ENCODE measurements at regions not wholly inside any gene's neighbourhood (a gene's known extent, or its start where the extent isn't known, plus 50 kb on each side); places are given as distances from the start of the nearest gene placed in this dataset.

- TF ChIP-seq CTCF (conservative IDR thresholded peaks at IDR 0.05; ENCODE audit: low read length), result no peak
- no peak for TF ChIP-seq EZH2phosphoT487 (IDR thresholded peaks at IDR 0.05; ENCODE audit: borderline replicate concordance)
- H2AFZ ChIP-seq (ENCODE audit: low read length), result no peak overlapping the region
- H3K4me1 ChIP-seq (ENCODE audit: insufficient read depth, low read length, poor library complexity, severe bottlenecking), result peaks cover 16% of the 10 kb centered on the region
- no peak overlapping the region for H3K9ac ChIP-seq (ENCODE audit: low read depth, low read length, poor library complexity, severe bottlenecking)
- no peaks in the 10 kb centered on the region for H3K36me3 ChIP-seq (ENCODE audit: insufficient read depth, low read length)
- H3K4me3 ChIP-seq (ENCODE audit: low read length, poor library complexity, severe bottlenecking), result no peak overlapping the region
- H3K27me3 ChIP-seq (ENCODE audit: insufficient read depth, low read length, poor library complexity, severe bottlenecking), result no peaks in the 10 kb centered on the region
- no peaks in the 10 kb centered on the region for H3K9me3 ChIP-seq (ENCODE audit: insufficient read depth, low read depth, low read length)
- H4K20me1 ChIP-seq (ENCODE audit: insufficient read depth, low read length, poor library complexity, severe bottlenecking), result no peaks in the 10 kb centered on the region
- no peaks in the 10 kb centered on the region for H3K9me2 ChIP-seq (replicated peaks; ENCODE audit: low read depth, low read length)
- H3F3A ChIP-seq (ENCODE audit: low read depth), result no peaks in the 10 kb centered on the region
- H3K4me2 ChIP-seq (ENCODE audit: low read depth, low read length, poor library complexity, severe bottlenecking), result no peak overlapping the region
- no peaks in the 10 kb centered on the region for H3K79me2 ChIP-seq (ENCODE audit: insufficient read depth, low read length)
Observed at GRCh38 chr3:177837951-177838655, 640.8 kb upstream of the TBL1XR1 start.

- H3K4me3 ChIP-seq (ENCODE audit: low read length, poor library complexity, severe bottlenecking), result no peak overlapping the region
- H3K79me2 ChIP-seq (ENCODE audit: insufficient read depth, low read length), result no peaks in the 10 kb centered on the region
- no peak overlapping the region for H3K9ac ChIP-seq (ENCODE audit: low read depth, low read length, poor library complexity, severe bottlenecking)
- no peaks in the 10 kb centered on the region for H3K36me3 ChIP-seq (ENCODE audit: insufficient read depth, low read length)
- H3K4me2 ChIP-seq (ENCODE audit: low read depth, low read length, poor library complexity, severe bottlenecking), result no peak overlapping the region
- no peaks in the 10 kb centered on the region for H3K27me3 ChIP-seq (ENCODE audit: insufficient read depth, low read length, poor library complexity, severe bottlenecking)
- peaks cover 14% of the 10 kb centered on the region for H3K4me1 ChIP-seq (ENCODE audit: insufficient read depth, low read length, poor library complexity, severe bottlenecking)
- no peaks in the 10 kb centered on the region for H3K9me3 ChIP-seq (ENCODE audit: insufficient read depth, low read depth, low read length)
- no peaks in the 10 kb centered on the region for H3F3A ChIP-seq (ENCODE audit: low read depth)
- H3K9me2 ChIP-seq (replicated peaks; ENCODE audit: low read depth, low read length), result no peaks in the 10 kb centered on the region
- H4K20me1 ChIP-seq (ENCODE audit: insufficient read depth, low read length, poor library complexity, severe bottlenecking), result no peaks in the 10 kb centered on the region
- H2AFZ ChIP-seq (ENCODE audit: low read length), result no peak overlapping the region
- TF ChIP-seq EZH2phosphoT487 (IDR thresholded peaks at IDR 0.05; ENCODE audit: borderline replicate concordance) (no peak), CTCF (conservative IDR thresholded peaks at IDR 0.05; ENCODE audit: low read length) (no peak)
Observed at GRCh38 chr3:177838766-177839350, 641.6 kb upstream of the TBL1XR1 start.

- Histone ChIP-seq H3K4me2 (ENCODE audit: low read depth, low read length, poor library complexity, severe bottlenecking) (no peak overlapping the region), H3K27me3 (ENCODE audit: insufficient read depth, low read length, poor library complexity, severe bottlenecking) (no peaks in the 10 kb centered on the region), H3F3A (ENCODE audit: low read depth) (no peaks in the 10 kb centered on the region), H3K9me2 (replicated peaks; ENCODE audit: low read depth, low read length) (no peaks in the 10 kb centered on the region), H3K79me2 (ENCODE audit: insufficient read depth, low read length) (no peaks in the 10 kb centered on the region), H3K9ac (ENCODE audit: low read depth, low read length, poor library complexity, severe bottlenecking) (no peak overlapping the region), H3K36me3 (ENCODE audit: insufficient read depth, low read length) (no peaks in the 10 kb centered on the region), H3K9me3 (ENCODE audit: insufficient read depth, low read depth, low read length) (no peaks in the 10 kb centered on the region), H3K4me3 (ENCODE audit: low read length, poor library complexity, severe bottlenecking) (no peak overlapping the region), H3K4me1 (ENCODE audit: insufficient read depth, low read length, poor library complexity, severe bottlenecking) (peaks cover 9% of the 10 kb centered on the region), H4K20me1 (ENCODE audit: insufficient read depth, low read length, poor library complexity, severe bottlenecking) (no peaks in the 10 kb centered on the region), H2AFZ (ENCODE audit: low read length) (no peak overlapping the region)
- no peak for TF ChIP-seq EZH2phosphoT487 (IDR thresholded peaks at IDR 0.05; ENCODE audit: borderline replicate concordance)
Observed at GRCh38 chr3:177842302-177842701, 645.0 kb upstream of the TBL1XR1 start.

All from Loucy (cell line).